ENCODE measurements at regions not wholly inside any gene's neighbourhood (a gene's known extent, or its start where the extent isn't known, plus 50 kb on each side); places are given as distances from the start of the nearest gene placed in this dataset.

GRCh38 chr22:47448231-47449223 is 686.1 kb downstream of the TBC1D22A start:
- H3K4me1 Mint-ChIP-seq (ENCODE audit: low read depth): no peaks in the 10 kb centered on the region
- DNase-seq: no peak
- H3K27me3 Mint-ChIP-seq (ENCODE audit: low read depth): peaks cover 3% of the 10 kb centered on the region
- H3K36me3 Mint-ChIP-seq (ENCODE audit: insufficient read depth): no peaks in the 10 kb centered on the region
- ATAC-seq: no peak
- H3K4me3 Mint-ChIP-seq: no peak overlapping the region
- H3K9me3 Mint-ChIP-seq: peaks cover 7% of the 10 kb centered on the region

GRCh38 chr22:47446821-47447810 is 684.7 kb downstream of the TBC1D22A start:
- H3K36me3 Mint-ChIP-seq (ENCODE audit: insufficient read depth): no peaks in the 10 kb centered on the region
- no peak overlapping the region for H3K4me3 Mint-ChIP-seq
- no peak for DNase-seq
- no peaks in the 10 kb centered on the region for H3K4me1 Mint-ChIP-seq (ENCODE audit: low read depth)
- ATAC-seq: no peak
- H3K9me3 Mint-ChIP-seq: no peaks in the 10 kb centered on the region
- no peaks in the 10 kb centered on the region for H3K27me3 Mint-ChIP-seq (ENCODE audit: low read depth)

GRCh38 chr22:47446331-47446730 is 683.9 kb downstream of the TBC1D22A start:
- H3K36me3 Mint-ChIP-seq (ENCODE audit: insufficient read depth): no peaks in the 10 kb centered on the region
- ATAC-seq (no peak), DNase-seq (no peak)
- no peaks in the 10 kb centered on the region for H3K27me3 Mint-ChIP-seq (ENCODE audit: low read depth)
- H3K9me3 Mint-ChIP-seq: peaks cover 5% of the 10 kb centered on the region
- H3K4me1 Mint-ChIP-seq (ENCODE audit: low read depth): no peaks in the 10 kb centered on the region
- H3K4me3 Mint-ChIP-seq: no peak overlapping the region

- Mint-ChIP-seq H3K9me3 (peaks cover 5% of the 10 kb centered on the region), H3K27me3 (ENCODE audit: low read depth) (no peaks in the 10 kb centered on the region), H3K36me3 (ENCODE audit: insufficient read depth) (no peaks in the 10 kb centered on the region), H3K4me3 (no peak overlapping the region), H3K4me1 (ENCODE audit: low read depth) (no peaks in the 10 kb centered on the region)
- DNase-seq: no peak
- no peak for ATAC-seq
Measured at GRCh38 chr22:47445716-47446290, 683.4 kb downstream of the TBC1D22A start.

- Mint-ChIP-seq H3K27me3 (ENCODE audit: low read depth) (no peaks in the 10 kb centered on the region), H3K4me1 (ENCODE audit: low read depth) (no peaks in the 10 kb centered on the region), H3K4me3 (no peak overlapping the region), H3K36me3 (ENCODE audit: insufficient read depth) (no peaks in the 10 kb centered on the region), H3K9me3 (peaks cover 10% of the 10 kb centered on the region)
- DNase-seq (no peak), ATAC-seq (no peak)
Measured at GRCh38 chr22:47445212-47445611, 682.8 kb downstream of the TBC1D22A start.

- H3K27me3 Mint-ChIP-seq (ENCODE audit: low read depth): no peaks in the 10 kb centered on the region
- no peak for ATAC-seq
- no peaks in the 10 kb centered on the region for H3K36me3 Mint-ChIP-seq (ENCODE audit: insufficient read depth)
- H3K9me3 Mint-ChIP-seq: peaks cover 13% of the 10 kb centered on the region
- H3K4me1 Mint-ChIP-seq (ENCODE audit: low read depth): no peaks in the 10 kb centered on the region
- no peak overlapping the region for H3K4me3 Mint-ChIP-seq
- no peak for DNase-seq
Measured at GRCh38 chr22:47444746-47445065, 682.3 kb downstream of the TBC1D22A start.

GRCh38 chr22:47443836-47444745 is 681.6 kb downstream of the TBC1D22A start:
- no peak for DNase-seq
- H3K36me3 Mint-ChIP-seq (ENCODE audit: insufficient read depth): no peaks in the 10 kb centered on the region
- peaks cover 13% of the 10 kb centered on the region for H3K9me3 Mint-ChIP-seq
- H3K27me3 Mint-ChIP-seq (ENCODE audit: low read depth): no peaks in the 10 kb centered on the region
- no peak overlapping the region for H3K4me3 Mint-ChIP-seq
- no peak for ATAC-seq
- no peaks in the 10 kb centered on the region for H3K4me1 Mint-ChIP-seq (ENCODE audit: low read depth)

- Mint-ChIP-seq H3K27me3 (ENCODE audit: low read depth) (no peaks in the 10 kb centered on the region), H3K4me3 (no peak overlapping the region), H3K9me3 (peaks cover 13% of the 10 kb centered on the region), H3K36me3 (ENCODE audit: insufficient read depth) (no peaks in the 10 kb centered on the region), H3K4me1 (ENCODE audit: low read depth) (no peaks in the 10 kb centered on the region)
- ATAC-seq: no peak
- no peak for DNase-seq
Measured at GRCh38 chr22:47442821-47443220, 680.4 kb downstream of the TBC1D22A start.

- no peaks in the 10 kb centered on the region for H3K36me3 Mint-ChIP-seq (ENCODE audit: insufficient read depth)
- H3K9me3 Mint-ChIP-seq: peaks cover 23% of the 10 kb centered on the region
- H3K4me1 Mint-ChIP-seq (ENCODE audit: low read depth): no peaks in the 10 kb centered on the region
- no peaks in the 10 kb centered on the region for H3K27me3 Mint-ChIP-seq (ENCODE audit: low read depth)
- DNase-seq (no peak), ATAC-seq (no peak)
- no peak overlapping the region for H3K4me3 Mint-ChIP-seq
Measured at GRCh38 chr22:47439643-47440265, 677.3 kb downstream of the TBC1D22A start.

GRCh38 chr22:47437636-47438035 is 675.2 kb downstream of the TBC1D22A start:
- Mint-ChIP-seq H3K4me1 (ENCODE audit: low read depth) (no peaks in the 10 kb centered on the region), H3K36me3 (ENCODE audit: insufficient read depth) (no peaks in the 10 kb centered on the region), H3K9me3 (peaks cover 23% of the 10 kb centered on the region), H3K27me3 (ENCODE audit: low read depth) (no peaks in the 10 kb centered on the region), H3K4me3 (no peak overlapping the region)
- DNase-seq (no peak), ATAC-seq (no peak)

- no peak for DNase-seq
- Mint-ChIP-seq H3K4me1 (ENCODE audit: low read depth) (no peaks in the 10 kb centered on the region), H3K27me3 (ENCODE audit: low read depth) (no peaks in the 10 kb centered on the region), H3K9me3 (peaks cover 23% of the 10 kb centered on the region), H3K36me3 (ENCODE audit: insufficient read depth) (no peaks in the 10 kb centered on the region), H3K4me3 (no peak overlapping the region)
- ATAC-seq: no peak
Measured at GRCh38 chr22:47437110-47437509, 674.7 kb downstream of the TBC1D22A start.

GRCh38 chr22:47435826-47436225 is 673.4 kb downstream of the TBC1D22A start:
- peaks cover 18% of the 10 kb centered on the region for H3K9me3 Mint-ChIP-seq
- no peaks in the 10 kb centered on the region for H3K27me3 Mint-ChIP-seq (ENCODE audit: low read depth)
- no peak overlapping the region for H3K4me3 Mint-ChIP-seq
- no peaks in the 10 kb centered on the region for H3K4me1 Mint-ChIP-seq (ENCODE audit: low read depth)
- H3K36me3 Mint-ChIP-seq (ENCODE audit: insufficient read depth): no peaks in the 10 kb centered on the region
- no peak for DNase-seq
- ATAC-seq: no peak

GRCh38 chr22:47435204-47435487 is 672.7 kb downstream of the TBC1D22A start:
- Mint-ChIP-seq H3K36me3 (ENCODE audit: insufficient read depth) (no peaks in the 10 kb centered on the region), H3K27me3 (ENCODE audit: low read depth) (no peaks in the 10 kb centered on the region)

More at GRCh38 chr22:47435204-47435487, 672.7 kb downstream of the TBC1D22A start:
- H3K4me1 Mint-ChIP-seq (ENCODE audit: low read depth): no peaks in the 10 kb centered on the region
- peaks cover 13% of the 10 kb centered on the region for H3K9me3 Mint-ChIP-seq
- H3K4me3 Mint-ChIP-seq: no peak overlapping the region
- no peak for DNase-seq
- no peak for ATAC-seq
